Uterus (tissue), 3 donors: ENCODE measurements at regions not wholly inside any gene's neighbourhood (a gene's known extent, or its start where the extent isn't known, plus 50 kb on each side); places are given as distances from the start of the nearest gene placed in this dataset.
"Not testable (repeated sequence)": the region's sequence is repeated elsewhere in the genome, so short reads cannot be mapped to it uniquely, and the experiment has no call there.

Source experiments
- DNase-seq, 2 donors: peaks; one replicate each; pipeline ENCODE4 v3.0.0-alpha.2; 2019 to 2020
- H3K27ac ChIP-seq, 2 donors: fragments of 200-600 bp; sonication (generic); 1 replicate in 1 of 2; 2 replicates in 1 of 2; pipeline ENCODE4 v1.5.1; 2016 to 2018
- H3K27me3 ChIP-seq, 2 donors: fragments of 200-600 bp; sonication (generic); one replicate each; pipeline ENCODE4 v1.5.1; 2018 to 2019; ENCODE audit warnings: control low read depth in 1 of 2
- H3K36me3 ChIP-seq, 2 donors: fragments of 200-600 bp; sonication (generic); one replicate each; pipeline ENCODE4 v1.5.1; 2019; ENCODE audit warnings: control low read depth in 1 of 2
- H3K4me1 ChIP-seq, 2 donors: fragments of 200-600 bp; sonication (generic); one replicate each; pipeline ENCODE4 v1.5.1; 2018 to 2019; ENCODE audit warnings: control low read depth in 1 of 2
- H3K4me3 ChIP-seq, 2 donors: fragments of 200-600 bp; sonication (generic); 1 replicate in 1 of 2; 2 replicates in 1 of 2; pipeline ENCODE4 v1.5.1; 2018 to 2019; ENCODE audit warnings: mild to moderate bottlenecking in 1 of 2
- H3K9me3 ChIP-seq, 2 donors: fragments of 200-600 bp; sonication (generic); one replicate each; pipeline ENCODE4 v1.5.1; 2019; ENCODE audit warnings: control low read depth in 1 of 2
- CTCF ChIP-seq, 4 experiments: fragments of 200-600 bp in 2 of 4; fragments of 450-650 bp in 2 of 4; sonication (generic) in 2 of 4; IDR thresholded peaks; one replicate each; pipeline ENCODE4 v1.5.1; 2016 to 2019; ENCODE audit warnings: antibody characterized with exemption in 4 of 4, mild to moderate bottlenecking in 2 of 4, moderate library complexity in 1 of 4
- POLR2A ChIP-seq, 2 donors: fragments of 450-650 bp; IDR thresholded peaks; one replicate each; pipeline ENCODE4 v1.6.1; 2016; ENCODE audit warnings: antibody characterized with exemption in 2 of 2, mild to moderate bottlenecking in 1 of 2, moderate library complexity in 1 of 2
- intact Hi-C: fragments of 100-400 bp; cut with DNase I; formaldehyde crosslinking; loops from one replicate; pipeline ENCODE4 v1.15.1; 2023; ENCODE audit warnings: low total_unique reads
- donor health status: DM: yes; HTN: yes; CAD: no.

GRCh38 chr13:22793598-22794134, 387.1 kb upstream of the SGCG start:
- no peaks in the 10 kb centered on the region for H3K27me3 ChIP-seq
- H3K36me3 ChIP-seq, result no peaks in the 10 kb centered on the region
- TF ChIP-seq POLR2A (IDR thresholded peaks at IDR 0.05) (no peak), CTCF (IDR thresholded peaks at IDR 0.05) (no peak)
- H3K4me1 ChIP-seq, result no peaks in the 10 kb centered on the region
- intact Hi-C loops, result no loop called here
- H3K4me3 ChIP-seq, result no peak overlapping the region
- DNase-seq, result no peak
- H3K27ac ChIP-seq, result no peak overlapping the region
- no peaks in the 10 kb centered on the region for H3K9me3 ChIP-seq

GRCh38 chr13:22800526-22801401, 380.0 kb upstream of the SGCG start:
- intact Hi-C loops, result no loop called here
- no peak for DNase-seq
- no peak overlapping the region for H3K4me3 ChIP-seq
- H3K9me3 ChIP-seq, result no peaks in the 10 kb centered on the region
- H3K4me1 ChIP-seq, result no peaks in the 10 kb centered on the region
- no peak for TF ChIP-seq POLR2A (IDR thresholded peaks at IDR 0.05)
- TF ChIP-seq CTCF (IDR thresholded peaks at IDR 0.05), result no peak
- H3K27me3 ChIP-seq, result no peaks in the 10 kb centered on the region
- H3K36me3 ChIP-seq, result no peaks in the 10 kb centered on the region
- H3K27ac ChIP-seq, result no peak overlapping the region

- no peak for DNase-seq
- no peak overlapping the region for H3K4me3 ChIP-seq
- no peaks in the 10 kb centered on the region for H3K4me1 ChIP-seq
- H3K27me3 ChIP-seq, result no peaks in the 10 kb centered on the region
- no peaks in the 10 kb centered on the region for H3K36me3 ChIP-seq
- H3K27ac ChIP-seq, result no peak overlapping the region
- H3K9me3 ChIP-seq, result no peaks in the 10 kb centered on the region
- TF ChIP-seq POLR2A (IDR thresholded peaks at IDR 0.05) (no peak), CTCF (IDR thresholded peaks at IDR 0.05) (peak in 3 of 4 experiments; percentile 23 to 36 (median 27))
- intact Hi-C loops, result no loop called here
These were observed 379.3 kb upstream of the SGCG start for GRCh38 chr13:22801402-22802003.

- H3K4me3 ChIP-seq, result no peak overlapping the region
- H3K27me3 ChIP-seq, result no peaks in the 10 kb centered on the region
- no peak for DNase-seq
- H3K9me3 ChIP-seq, result no peaks in the 10 kb centered on the region
- no peak overlapping the region for H3K27ac ChIP-seq
- TF ChIP-seq CTCF (IDR thresholded peaks at IDR 0.05) (no peak), POLR2A (IDR thresholded peaks at IDR 0.05) (no peak)
- H3K4me1 ChIP-seq, result no peaks in the 10 kb centered on the region
- H3K36me3 ChIP-seq, result no peaks in the 10 kb centered on the region
- intact Hi-C loops, result no loop called here
These were observed 368.0 kb upstream of the SGCG start for GRCh38 chr13:22812793-22813192.

- H3K27ac ChIP-seq, H3K27me3 ChIP-seq, H3K36me3 ChIP-seq, H3K4me3 ChIP-seq, H3K9me3 ChIP-seq, DNase-seq, H3K4me1 ChIP-seq, intact Hi-C loops: not testable (repeated sequence)
These were observed 367.0 kb upstream of the SGCG start for GRCh38 chr13:22813531-22814377.

GRCh38 chr13:22814433-22814832, 366.3 kb upstream of the SGCG start:
- DNase-seq, H3K9me3 ChIP-seq, H3K27ac ChIP-seq, H3K4me1 ChIP-seq, intact Hi-C loops, H3K4me3 ChIP-seq, H3K36me3 ChIP-seq, H3K27me3 ChIP-seq: not testable (repeated sequence)
